Activated T-helper 17 cell treated with anti-CD3 and anti-CD28 coated beads, Interleukin-2, amount 50 U/mL, for 72 hours (primary cell): ENCODE measurements at regions not wholly inside any gene's neighbourhood (a gene's known extent, or its start where the extent isn't known, plus 50 kb on each side); places are given as distances from the start of the nearest gene placed in this dataset.

Source experiments
- ATAC-seq: fragments of 150-1000 bp; cut with Tn5 transposase; replicated peaks from 2 replicates; pipeline ENCODE4 v1.10.0; 2021; ENCODE audit warnings: mild to moderate bottlenecking, moderate library complexity
- H3K27ac Mint-ChIP-seq: one replicate; pipeline ENCODE4 v1.8.0; 2022; ENCODE audit warnings: mixed read lengths
- H3K27me3 Mint-ChIP-seq: one replicate; pipeline ENCODE4 v1.8.0; 2022; ENCODE audit warnings: mixed read lengths
- H3K36me3 Mint-ChIP-seq: one replicate; pipeline ENCODE4 v1.8.0; 2022; ENCODE audit warnings: low read depth, mild to moderate bottlenecking, mixed read lengths
- H3K4me1 Mint-ChIP-seq: one replicate; pipeline ENCODE4 v1.8.0; 2022; ENCODE audit warnings: mixed read lengths
- H3K4me3 Mint-ChIP-seq: one replicate; pipeline ENCODE4 v1.8.0; 2022; ENCODE audit warnings: mild to moderate bottlenecking, mixed read lengths
- H3K9me3 Mint-ChIP-seq: one replicate; pipeline ENCODE4 v1.8.0; 2022; ENCODE audit warnings: mixed read lengths

DNA sequence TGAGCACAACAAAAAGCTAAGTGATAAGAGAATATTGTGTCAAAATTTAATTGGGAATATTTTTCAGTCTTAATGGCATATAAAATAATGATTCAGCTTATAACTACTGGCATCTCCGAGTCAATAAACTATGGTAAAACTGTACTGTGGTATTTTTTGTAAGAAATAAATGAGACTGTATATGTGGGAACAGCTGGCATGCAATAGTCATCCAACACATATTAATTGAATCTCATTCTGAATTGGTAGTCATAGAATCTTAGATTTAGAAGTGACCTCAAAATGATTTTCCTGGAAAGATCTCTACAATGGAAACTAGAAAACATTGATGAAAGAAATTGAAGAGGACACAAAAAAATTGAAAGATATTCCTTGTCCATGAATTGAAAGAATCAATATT, 133.4 kb upstream of the SLC7A14 start:
- Mint-ChIP-seq H3K4me1 (no peaks in the 10 kb centered on the region), H3K9me3 (no peaks in the 10 kb centered on the region), H3K4me3 (no peak overlapping the region), H3K36me3 (no peaks in the 10 kb centered on the region), H3K27ac (no peak overlapping the region), H3K27me3 (peaks cover 27% of the 10 kb centered on the region)
- no peak for ATAC-seq

DNA sequence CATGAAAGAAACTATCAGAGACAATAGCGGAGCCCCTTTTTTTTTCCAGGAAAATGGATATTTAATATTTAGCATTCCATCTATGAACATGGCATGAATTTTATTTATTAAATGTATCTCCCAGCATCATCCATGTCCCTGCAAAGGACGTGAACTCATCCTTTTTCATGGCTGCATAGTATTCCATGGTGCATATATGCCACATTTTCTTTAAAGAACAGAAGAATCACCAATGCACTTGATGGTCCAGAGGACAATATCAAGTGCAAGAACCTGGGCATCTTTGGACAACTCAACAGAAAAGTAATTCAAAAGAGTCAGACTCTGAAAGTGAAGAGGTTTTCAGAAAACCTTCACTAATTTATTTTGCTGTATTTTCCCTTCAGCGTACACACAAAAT, 133.0 kb upstream of the SLC7A14 start:
- Mint-ChIP-seq H3K4me1 (no peaks in the 10 kb centered on the region), H3K9me3 (no peaks in the 10 kb centered on the region), H3K4me3 (no peak overlapping the region), H3K27me3 (peaks cover 27% of the 10 kb centered on the region), H3K27ac (no peak overlapping the region), H3K36me3 (no peaks in the 10 kb centered on the region)
- ATAC-seq = no peak

DNA sequence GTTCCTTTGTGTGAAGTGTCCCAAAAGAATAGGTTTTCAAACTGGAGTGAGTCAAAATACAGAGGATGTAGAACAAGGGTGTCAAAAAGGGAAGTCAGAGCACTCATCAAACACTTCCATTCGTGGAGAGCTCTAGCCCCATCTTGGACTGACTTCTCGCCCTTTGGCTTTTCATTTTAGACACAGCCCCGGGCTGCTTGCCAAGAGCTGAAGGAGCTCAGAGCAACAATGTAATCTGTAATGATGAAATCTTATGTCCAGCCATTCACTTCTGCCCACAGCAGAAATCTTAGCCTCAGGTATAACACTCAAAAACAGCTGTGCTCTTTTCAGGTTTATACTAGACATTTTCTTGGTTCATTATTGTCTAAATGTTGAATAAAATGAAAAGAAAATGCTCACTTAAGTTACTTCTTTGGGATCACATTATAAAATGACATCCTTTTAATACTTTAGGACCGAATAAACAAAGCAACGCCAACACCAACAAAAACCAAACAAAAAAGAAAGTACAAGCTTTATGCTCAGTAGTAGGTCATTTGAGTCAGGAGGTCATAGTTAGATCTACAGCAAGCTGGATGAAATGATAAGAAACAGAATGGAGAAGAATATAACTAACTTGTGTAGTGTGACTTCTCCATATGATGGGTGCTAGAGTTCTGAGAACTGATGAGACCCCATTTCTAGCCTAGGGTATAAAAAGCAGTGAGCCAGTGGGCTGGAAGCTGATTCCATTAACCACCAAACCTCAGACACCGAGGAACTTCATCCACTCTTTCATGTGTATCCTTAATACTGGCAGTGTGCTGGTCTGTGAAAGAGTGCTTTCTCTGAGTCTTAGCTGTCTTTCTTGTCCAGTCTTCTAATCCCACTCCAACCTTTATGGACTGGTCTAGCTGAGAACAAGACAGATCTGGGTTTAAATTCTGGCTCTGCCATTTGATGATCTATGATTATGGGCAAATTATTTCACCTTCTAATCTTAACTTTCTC, 131.8 kb upstream of the SLC7A14 start:
- no peaks in the 10 kb centered on the region for H3K36me3 Mint-ChIP-seq
- no peak for ATAC-seq
- no peaks in the 10 kb centered on the region for H3K9me3 Mint-ChIP-seq
- no peaks in the 10 kb centered on the region for H3K4me1 Mint-ChIP-seq
- H3K27me3 Mint-ChIP-seq = peaks cover 27% of the 10 kb centered on the region
- no peak overlapping the region for H3K27ac Mint-ChIP-seq
- H3K4me3 Mint-ChIP-seq = no peak overlapping the region

DNA sequence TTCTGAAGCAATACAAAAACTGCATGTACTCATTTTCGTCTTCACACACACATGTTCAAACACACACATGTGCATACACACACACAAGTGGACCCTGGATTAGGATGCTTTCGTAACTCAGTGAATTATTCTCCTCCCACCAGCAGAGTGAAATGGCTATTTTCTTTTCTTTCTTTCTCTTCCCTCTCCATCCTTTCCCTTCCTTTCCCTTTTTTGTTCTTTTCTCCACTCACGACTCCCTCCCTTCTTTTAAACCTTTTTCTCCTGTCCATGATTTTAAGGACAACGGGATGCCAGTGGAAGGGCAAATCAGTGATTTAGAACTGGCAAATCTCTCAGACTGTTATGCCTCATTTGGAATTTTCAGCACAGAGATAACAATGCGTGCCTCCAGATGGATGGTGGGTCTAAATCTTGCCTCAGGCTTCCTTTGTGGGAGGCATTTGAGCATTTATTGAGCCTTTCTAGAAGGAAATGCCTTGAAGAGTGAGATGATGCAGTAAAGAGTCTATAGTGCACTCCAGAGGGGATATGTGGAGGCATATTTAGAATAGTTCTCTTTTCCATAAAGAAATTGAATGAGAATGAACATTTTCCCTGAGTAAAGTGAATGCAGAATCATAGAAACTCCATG, 130.4 kb upstream of the SLC7A14 start:
- Mint-ChIP-seq H3K27me3 (peaks cover 35% of the 10 kb centered on the region), H3K4me1 (no peaks in the 10 kb centered on the region), H3K4me3 (no peak overlapping the region), H3K9me3 (no peaks in the 10 kb centered on the region), H3K27ac (no peak overlapping the region), H3K36me3 (no peaks in the 10 kb centered on the region)
- no peak for ATAC-seq

DNA sequence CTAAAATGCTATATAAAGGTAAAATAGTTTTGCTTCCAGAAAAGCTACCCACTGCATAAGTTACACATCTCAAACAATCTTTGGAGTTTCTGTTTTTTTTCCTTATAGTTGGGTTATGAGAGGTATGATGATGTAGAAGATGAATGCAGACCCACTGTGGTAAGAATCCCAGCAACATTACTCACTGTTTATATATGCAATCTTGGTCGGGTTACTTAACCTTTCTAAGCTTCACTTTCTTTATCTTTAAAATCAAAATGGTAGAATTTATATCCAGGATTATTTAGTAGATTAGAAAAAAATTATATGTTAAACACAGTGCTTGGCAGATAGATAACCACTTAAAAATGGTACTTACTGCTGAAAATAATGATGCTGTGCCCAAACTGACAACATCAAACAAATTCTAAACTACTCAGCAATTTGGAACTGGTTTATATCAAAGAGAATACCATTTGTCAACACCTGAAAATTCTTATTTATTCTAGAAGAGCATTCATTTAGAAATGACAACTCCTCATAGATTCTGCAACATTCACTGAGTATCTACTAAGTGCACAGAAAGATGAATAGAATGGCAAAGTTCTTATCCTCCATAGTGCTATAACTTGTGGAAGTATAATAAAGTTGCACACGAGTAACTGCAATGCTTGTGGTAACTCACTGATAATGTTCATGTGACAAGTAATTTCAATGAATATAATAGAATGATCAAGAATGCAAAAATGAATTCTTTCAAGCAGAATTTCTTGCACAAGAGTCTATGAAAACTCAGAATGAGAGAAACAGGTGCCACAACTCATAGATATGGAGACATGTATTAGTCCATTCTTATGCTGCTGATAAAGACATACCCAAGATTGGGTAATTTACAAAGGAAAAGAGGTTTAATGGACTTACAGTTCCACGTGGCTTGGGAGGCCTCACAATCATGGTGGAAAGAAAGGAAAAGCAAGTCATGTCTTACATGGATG, 129.0 kb upstream of the SLC7A14 start:
- H3K27me3 Mint-ChIP-seq = peaks cover 45% of the 10 kb centered on the region
- no peaks in the 10 kb centered on the region for H3K36me3 Mint-ChIP-seq
- ATAC-seq = no peak
- peaks cover 11% of the 10 kb centered on the region for H3K9me3 Mint-ChIP-seq
- H3K4me1 Mint-ChIP-seq = no peaks in the 10 kb centered on the region
- H3K4me3 Mint-ChIP-seq = no peak overlapping the region
- H3K27ac Mint-ChIP-seq = no peak overlapping the region

DNA sequence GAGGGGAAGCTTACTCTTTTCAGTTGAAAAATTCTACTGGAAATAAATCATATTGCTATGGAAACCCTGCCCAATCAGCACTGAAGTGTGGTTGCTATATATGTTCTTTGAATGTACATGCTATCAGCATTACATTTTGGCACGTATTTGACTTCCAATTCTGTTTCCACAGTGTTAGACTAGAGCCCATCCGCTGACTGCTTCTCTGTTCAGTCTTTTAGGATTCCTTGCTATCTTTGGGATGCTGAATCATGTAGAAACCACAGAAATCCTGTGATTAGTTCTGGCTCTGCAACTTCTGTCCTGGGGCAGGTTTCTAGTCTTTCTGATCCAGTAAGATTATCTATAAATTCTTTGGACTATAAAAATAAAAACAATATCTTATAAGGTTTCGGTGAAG, 128.2 kb upstream of the SLC7A14 start:
- H3K36me3 Mint-ChIP-seq = no peaks in the 10 kb centered on the region
- peaks cover 48% of the 10 kb centered on the region for H3K27me3 Mint-ChIP-seq
- no peak overlapping the region for H3K27ac Mint-ChIP-seq
- H3K4me3 Mint-ChIP-seq = no peak overlapping the region
- H3K4me1 Mint-ChIP-seq = no peaks in the 10 kb centered on the region
- H3K9me3 Mint-ChIP-seq = peaks cover 13% of the 10 kb centered on the region
- no peak for ATAC-seq

DNA sequence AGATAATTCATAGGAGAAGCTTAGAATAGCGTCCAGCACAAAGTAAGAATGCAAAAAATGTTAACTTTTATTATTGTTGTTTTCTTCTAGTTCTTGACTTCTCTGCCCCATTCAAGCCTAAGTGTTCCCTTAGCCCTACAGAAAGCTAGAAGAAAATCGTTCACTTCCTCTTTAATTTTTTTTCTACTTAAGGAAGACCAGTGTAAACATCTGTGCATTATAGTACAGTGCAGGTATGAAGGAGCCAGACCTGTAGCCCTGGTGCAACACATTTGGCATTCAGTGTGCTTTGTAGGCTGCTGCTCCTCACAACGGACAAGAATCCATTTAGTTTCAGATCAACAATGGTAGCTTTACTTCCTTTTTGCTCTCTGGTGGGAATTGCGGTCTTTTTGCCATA, 127.8 kb upstream of the SLC7A14 start:
- no peaks in the 10 kb centered on the region for H3K36me3 Mint-ChIP-seq
- H3K27me3 Mint-ChIP-seq = peaks cover 49% of the 10 kb centered on the region

DNA sequence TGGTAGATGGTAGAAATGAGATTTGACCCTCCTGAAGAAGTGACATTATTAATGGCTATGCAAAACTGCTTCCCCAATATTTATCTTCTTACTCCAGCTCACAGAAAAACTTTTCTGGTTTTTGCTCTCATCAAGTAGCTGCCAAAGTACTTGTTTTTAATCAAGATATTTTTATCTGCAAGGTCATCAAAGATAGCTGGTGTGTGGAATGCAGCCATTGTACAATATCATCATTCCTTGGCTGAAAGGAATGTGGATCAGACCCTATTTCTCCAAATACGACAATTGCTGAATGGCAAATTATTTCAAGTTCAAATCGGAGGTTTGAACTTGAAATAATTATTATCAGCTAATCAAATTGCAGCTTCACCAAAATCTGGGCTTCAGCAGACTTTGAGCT, 126.9 kb upstream of the SLC7A14 start:
- Mint-ChIP-seq H3K27ac (no peak overlapping the region), H3K9me3 (peaks cover 13% of the 10 kb centered on the region), H3K4me3 (no peak overlapping the region), H3K4me1 (no peaks in the 10 kb centered on the region), H3K27me3 (peaks cover 47% of the 10 kb centered on the region), H3K36me3 (no peaks in the 10 kb centered on the region)
- ATAC-seq = no peak

More for the DNA sequence above, 127.8 kb upstream of the SLC7A14 start:
- Mint-ChIP-seq H3K4me1 (no peaks in the 10 kb centered on the region), H3K9me3 (peaks cover 13% of the 10 kb centered on the region), H3K27ac (no peak overlapping the region), H3K4me3 (no peak overlapping the region)
- no peak for ATAC-seq

DNA sequence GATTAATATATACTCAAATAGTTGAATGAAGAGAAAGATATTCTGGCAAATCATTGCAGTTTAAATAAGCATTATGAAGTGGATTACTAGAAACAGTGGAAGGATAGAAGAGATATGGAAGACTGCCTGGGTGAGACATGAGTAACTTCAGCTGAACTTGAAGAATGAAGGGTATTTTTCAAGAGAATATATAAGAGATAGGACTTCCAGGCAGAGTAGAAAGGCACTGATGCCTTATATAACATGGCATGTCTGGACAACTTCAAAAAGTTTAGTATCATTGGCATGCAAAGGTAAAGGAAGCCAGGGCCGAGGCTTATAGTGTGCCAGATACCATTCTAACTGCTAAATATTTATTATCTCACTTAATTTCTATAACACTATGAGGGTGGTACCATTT, 126.5 kb upstream of the SLC7A14 start:
- Mint-ChIP-seq H3K27me3 (peaks cover 49% of the 10 kb centered on the region), H3K27ac (no peak overlapping the region), H3K9me3 (peaks cover 13% of the 10 kb centered on the region), H3K4me1 (no peaks in the 10 kb centered on the region), H3K36me3 (no peaks in the 10 kb centered on the region), H3K4me3 (no peak overlapping the region)
- ATAC-seq = no peak

DNA sequence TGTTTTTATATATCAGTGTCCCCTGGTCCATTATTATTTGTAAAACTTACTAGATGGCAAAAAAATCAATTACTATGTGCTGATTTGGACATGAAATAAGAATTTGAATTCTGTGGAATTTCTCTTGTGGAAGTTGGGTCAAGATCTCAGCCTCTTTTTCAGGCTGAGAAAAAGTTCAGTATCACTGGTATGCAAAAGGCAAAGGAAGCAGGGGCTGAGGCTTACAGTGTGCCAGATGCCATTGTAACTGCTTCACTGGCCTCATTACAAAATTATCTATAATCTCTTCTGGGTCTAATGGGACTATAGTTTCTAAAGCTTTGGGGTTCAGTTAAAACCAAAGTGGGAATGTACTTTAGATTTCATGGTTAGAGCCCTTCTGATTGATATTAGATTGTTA, 125.9 kb upstream of the SLC7A14 start:
- Mint-ChIP-seq H3K36me3 (no peaks in the 10 kb centered on the region), H3K27ac (no peak overlapping the region), H3K9me3 (peaks cover 13% of the 10 kb centered on the region), H3K27me3 (peaks cover 45% of the 10 kb centered on the region), H3K4me1 (no peaks in the 10 kb centered on the region), H3K4me3 (no peak overlapping the region)
- ATAC-seq = no peak

DNA sequence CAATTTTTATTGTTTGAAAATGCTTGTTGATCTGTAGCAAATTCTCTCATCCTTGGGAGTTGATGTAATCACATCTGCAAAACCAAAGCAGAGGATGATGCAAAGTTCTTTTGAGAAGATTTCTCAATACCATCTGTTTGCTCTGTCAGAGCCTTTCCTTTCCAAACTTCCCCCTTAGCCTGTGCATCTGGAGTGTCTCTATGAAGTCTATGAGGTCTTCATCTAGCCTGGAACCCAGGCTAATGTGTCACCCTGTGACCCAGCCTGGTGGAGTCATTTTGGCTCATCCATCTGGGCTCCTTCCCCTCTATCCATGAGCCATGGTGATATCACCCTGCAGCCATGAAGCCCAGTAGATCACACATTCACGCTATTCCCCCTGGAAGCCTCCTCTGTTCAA, 123.2 kb upstream of the SLC7A14 start:
- Mint-ChIP-seq H3K4me1 (no peaks in the 10 kb centered on the region), H3K9me3 (peaks cover 13% of the 10 kb centered on the region), H3K36me3 (no peaks in the 10 kb centered on the region), H3K4me3 (no peak overlapping the region), H3K27me3 (peaks cover 30% of the 10 kb centered on the region), H3K27ac (no peak overlapping the region)
- no peak for ATAC-seq

DNA sequence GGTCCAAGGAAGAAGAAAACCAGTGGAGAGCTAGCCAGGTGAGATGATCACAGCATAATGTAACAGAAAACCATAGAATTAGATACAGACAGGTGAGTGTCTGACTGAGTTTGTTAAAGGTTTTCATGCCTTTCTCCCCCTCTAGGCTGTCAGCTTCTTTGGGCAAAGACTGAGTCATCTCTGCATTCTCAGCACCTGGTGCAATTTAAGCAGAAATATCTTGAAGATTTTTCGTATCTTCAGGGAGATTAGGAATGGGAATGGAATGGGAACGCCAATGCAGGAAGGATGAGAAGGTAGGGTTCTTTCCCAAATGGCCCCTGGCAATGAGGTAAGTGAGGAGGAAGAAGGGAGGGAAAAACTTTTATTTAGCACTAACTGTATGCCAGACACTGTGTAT, 122.0 kb upstream of the SLC7A14 start:
- Mint-ChIP-seq H3K4me3 (no peak overlapping the region), H3K27me3 (peaks cover 30% of the 10 kb centered on the region), H3K36me3 (no peaks in the 10 kb centered on the region), H3K4me1 (no peaks in the 10 kb centered on the region), H3K9me3 (peaks cover 13% of the 10 kb centered on the region), H3K27ac (no peak overlapping the region)
- no peak for ATAC-seq

DNA sequence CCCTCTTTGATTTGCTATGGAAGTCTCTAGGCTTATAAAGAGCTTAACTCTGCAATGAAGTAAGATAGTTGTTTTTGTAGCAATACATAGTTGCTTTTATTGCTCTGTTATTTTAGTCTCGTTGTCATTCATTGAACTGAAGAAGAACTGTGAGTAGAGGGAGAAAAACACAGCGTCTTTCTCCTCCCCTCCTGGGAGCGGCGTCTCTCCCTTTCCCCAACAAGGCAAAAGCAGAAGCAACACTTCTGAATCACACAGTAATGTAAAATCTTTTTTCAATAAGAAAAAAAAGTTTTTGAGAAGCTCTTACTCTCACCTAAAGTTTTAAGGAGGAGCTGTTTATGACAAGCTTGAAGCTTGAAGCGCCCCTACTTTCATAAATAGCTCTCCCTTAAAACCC, 119.3 kb upstream of the SLC7A14 start:
- H3K36me3 Mint-ChIP-seq = no peaks in the 10 kb centered on the region
- H3K4me3 Mint-ChIP-seq = no peak overlapping the region
- H3K9me3 Mint-ChIP-seq = peaks cover 4% of the 10 kb centered on the region
- no peak overlapping the region for H3K27ac Mint-ChIP-seq
- H3K27me3 Mint-ChIP-seq = peaks cover 14% of the 10 kb centered on the region
- no peaks in the 10 kb centered on the region for H3K4me1 Mint-ChIP-seq
- no peak for ATAC-seq

DNA sequence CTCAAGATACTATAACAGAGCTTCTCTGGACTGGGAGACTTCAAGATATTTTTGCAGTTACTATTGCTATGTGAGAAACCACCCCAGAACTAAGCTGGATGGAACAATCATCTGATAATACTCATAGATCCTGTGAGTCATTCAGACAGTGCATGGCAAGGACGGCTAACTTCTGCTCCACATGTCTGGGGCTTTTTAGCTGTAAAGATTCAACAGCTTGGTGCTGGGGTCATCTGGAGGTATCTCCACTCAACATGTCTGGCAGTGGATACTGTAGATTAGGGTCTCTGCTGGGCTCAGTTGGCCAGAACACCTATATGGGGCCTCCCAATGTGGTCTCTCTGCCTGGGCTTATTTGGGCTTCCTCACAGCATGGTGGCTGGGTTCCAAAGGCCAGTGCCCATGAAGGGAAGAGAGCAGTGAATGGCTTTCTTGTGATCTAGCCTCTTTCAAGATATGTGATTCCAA, 117.3 kb upstream of the SLC7A14 start:
- no peak for ATAC-seq
- Mint-ChIP-seq H3K27ac (no peak overlapping the region), H3K36me3 (no peaks in the 10 kb centered on the region), H3K27me3 (peaks cover 8% of the 10 kb centered on the region), H3K4me3 (no peak overlapping the region), H3K9me3 (no peaks in the 10 kb centered on the region), H3K4me1 (no peaks in the 10 kb centered on the region)
